KMS-11 (cell line): ENCODE measurements at regions not wholly inside any gene's neighbourhood (a gene's known extent, or its start where the extent isn't known, plus 50 kb on each side); places are given as distances from the start of the nearest gene placed in this dataset.

Experiments used
- H2AFZ ChIP-seq: fragments of 200-600 bp; sonication (generic); 2 replicates; pipeline ENCODE4 v1.6.1; 2016; ENCODE audit warnings: antibody characterized with exemption, mixed run types, low read depth
- H3K27ac ChIP-seq: fragments of 200-600 bp; sonication (generic); 2 replicates; pipeline ENCODE4 v1.6.1; 2016; ENCODE audit warnings: mild to moderate bottlenecking, mixed run types
- H3K27me3 ChIP-seq: fragments of 200-600 bp; sonication (generic); 2 replicates; pipeline ENCODE4 v1.6.1; 2017; ENCODE audit warnings: mild to moderate bottlenecking, low read depth, mixed run types, moderate library complexity; ENCODE audit not compliant: insufficient read depth
- H3K36me3 ChIP-seq: fragments of 200-600 bp; sonication (generic); 2 replicates; pipeline ENCODE4 v1.6.1; 2017; ENCODE audit warnings: mild to moderate bottlenecking, mixed run types; ENCODE audit not compliant: insufficient read depth
- H3K4me1 ChIP-seq: fragments of 200-600 bp; sonication (generic); 2 replicates; pipeline ENCODE4 v1.6.1; 2016; ENCODE audit warnings: mild to moderate bottlenecking, low read depth, mixed run types; ENCODE audit not compliant: poor library complexity, severe bottlenecking
- H3K4me2 ChIP-seq: fragments of 200-600 bp; sonication (generic); 2 replicates; pipeline ENCODE4 v1.7.0; 2016; ENCODE audit warnings: mild to moderate bottlenecking, mixed run types
- H3K4me3 ChIP-seq: fragments of 200-600 bp; sonication (generic); IDR thresholded peaks from 2 replicates; pipeline ENCODE4 v1.6.1; 2017; ENCODE audit warnings: low read depth, low read length, mixed read lengths; ENCODE audit not compliant: insufficient read depth
- H3K79me2 ChIP-seq: fragments of 200-600 bp; sonication (generic); 2 replicates; pipeline ENCODE4 v1.6.1; 2016; ENCODE audit warnings: low read depth, mixed run types; ENCODE audit not compliant: insufficient read depth
- H3K9ac ChIP-seq: fragments of 200-600 bp; sonication (generic); 2 replicates; pipeline ENCODE4 v1.6.1; 2016; ENCODE audit warnings: mild to moderate bottlenecking, mixed run types
- H4K20me1 ChIP-seq: fragments of 200-600 bp; sonication (generic); 2 replicates; pipeline ENCODE4 v1.6.1; 2016; ENCODE audit warnings: mild to moderate bottlenecking, mixed run types; ENCODE audit not compliant: insufficient read depth
- TF ChIP-seq, protein P1 (sequence below): fragments of 200-600 bp; sonication (generic); conservative IDR thresholded peaks from 2 replicates; pipeline ENCODE4 v1.6.1; 2017; ENCODE audit warnings: low read depth, mild to moderate bottlenecking, antibody characterized with exemption, low read length, moderate library complexity, mixed read lengths

DNA sequence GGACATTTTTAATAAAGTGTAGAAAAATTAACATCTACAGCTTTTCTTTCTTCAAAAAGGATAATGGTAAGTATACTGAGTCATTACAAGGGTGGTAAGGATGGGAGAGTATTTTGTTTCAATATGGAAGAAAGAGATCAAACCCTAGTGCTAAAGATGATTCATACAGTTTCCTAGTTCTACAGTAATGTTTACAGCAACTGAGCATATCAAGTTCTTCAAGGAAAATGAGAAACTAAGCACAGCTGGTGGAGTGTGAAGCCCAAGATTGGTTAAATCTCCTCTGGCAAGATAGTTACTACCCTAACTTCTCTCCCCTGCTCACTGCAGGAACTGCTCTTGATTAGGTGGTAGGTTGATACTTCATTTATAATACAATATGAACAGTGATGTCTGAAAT lies 467.5 kb downstream of the XIRP2 start:
- H3K27me3 ChIP-seq: no peaks in the 10 kb centered on the region
- H3K9ac ChIP-seq: no peak overlapping the region
- H3K4me2 ChIP-seq: no peak overlapping the region
- no peaks in the 10 kb centered on the region for H3K36me3 ChIP-seq
- H3K79me2 ChIP-seq: no peaks in the 10 kb centered on the region
- no peak overlapping the region for H3K4me3 ChIP-seq
- H3K27ac ChIP-seq: no peak overlapping the region
- no peaks in the 10 kb centered on the region for H3K4me1 ChIP-seq
- H2AFZ ChIP-seq: no peak overlapping the region
- TF ChIP-seq, protein P1, sequence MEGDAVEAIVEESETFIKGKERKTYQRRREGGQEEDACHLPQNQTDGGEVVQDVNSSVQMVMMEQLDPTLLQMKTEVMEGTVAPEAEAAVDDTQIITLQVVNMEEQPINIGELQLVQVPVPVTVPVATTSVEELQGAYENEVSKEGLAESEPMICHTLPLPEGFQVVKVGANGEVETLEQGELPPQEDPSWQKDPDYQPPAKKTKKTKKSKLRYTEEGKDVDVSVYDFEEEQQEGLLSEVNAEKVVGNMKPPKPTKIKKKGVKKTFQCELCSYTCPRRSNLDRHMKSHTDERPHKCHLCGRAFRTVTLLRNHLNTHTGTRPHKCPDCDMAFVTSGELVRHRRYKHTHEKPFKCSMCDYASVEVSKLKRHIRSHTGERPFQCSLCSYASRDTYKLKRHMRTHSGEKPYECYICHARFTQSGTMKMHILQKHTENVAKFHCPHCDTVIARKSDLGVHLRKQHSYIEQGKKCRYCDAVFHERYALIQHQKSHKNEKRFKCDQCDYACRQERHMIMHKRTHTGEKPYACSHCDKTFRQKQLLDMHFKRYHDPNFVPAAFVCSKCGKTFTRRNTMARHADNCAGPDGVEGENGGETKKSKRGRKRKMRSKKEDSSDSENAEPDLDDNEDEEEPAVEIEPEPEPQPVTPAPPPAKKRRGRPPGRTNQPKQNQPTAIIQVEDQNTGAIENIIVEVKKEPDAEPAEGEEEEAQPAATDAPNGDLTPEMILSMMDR: no peak
- H4K20me1 ChIP-seq: no peaks in the 10 kb centered on the region

DNA sequence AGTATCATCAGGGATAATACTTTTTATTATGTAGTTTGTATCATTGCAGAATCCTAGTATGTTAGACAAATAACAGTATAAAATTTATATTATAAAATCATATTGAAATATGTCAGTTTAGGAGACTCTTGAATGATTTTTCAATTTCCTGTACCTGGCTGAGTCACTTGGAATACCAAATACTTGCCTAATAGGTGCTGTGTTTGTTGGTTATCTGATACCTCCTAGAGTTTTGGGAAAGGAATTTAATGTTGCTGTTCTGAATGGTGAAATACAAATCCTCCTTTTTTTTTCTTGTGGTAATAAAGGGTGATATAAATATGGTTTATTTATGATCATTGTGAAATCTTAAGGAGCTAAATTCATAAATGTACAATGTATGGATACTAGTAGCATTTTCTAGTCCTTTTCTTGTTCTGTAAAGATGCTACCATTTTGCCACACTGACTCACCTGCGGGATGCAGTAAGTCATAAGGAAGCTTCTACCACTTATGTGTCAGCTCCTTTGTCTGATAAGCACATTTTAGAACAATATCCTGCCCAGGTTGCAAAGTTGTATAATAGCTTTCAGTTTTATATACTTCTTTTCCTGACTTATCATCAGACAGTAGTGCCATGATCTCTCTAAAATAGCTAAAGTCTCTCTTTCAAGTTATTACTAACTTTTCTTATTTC lies 465.5 kb downstream of the XIRP2 start:
- Histone ChIP-seq H3K36me3 (no peaks in the 10 kb centered on the region), H3K27me3 (no peaks in the 10 kb centered on the region), H3K27ac (no peak overlapping the region), H3K4me3 (no peak overlapping the region), H4K20me1 (no peaks in the 10 kb centered on the region), H3K79me2 (no peaks in the 10 kb centered on the region), H3K4me2 (no peak overlapping the region), H3K4me1 (no peaks in the 10 kb centered on the region), H2AFZ (no peak overlapping the region), H3K9ac (no peak overlapping the region)
- TF ChIP-seq, protein P1: no peak

DNA sequence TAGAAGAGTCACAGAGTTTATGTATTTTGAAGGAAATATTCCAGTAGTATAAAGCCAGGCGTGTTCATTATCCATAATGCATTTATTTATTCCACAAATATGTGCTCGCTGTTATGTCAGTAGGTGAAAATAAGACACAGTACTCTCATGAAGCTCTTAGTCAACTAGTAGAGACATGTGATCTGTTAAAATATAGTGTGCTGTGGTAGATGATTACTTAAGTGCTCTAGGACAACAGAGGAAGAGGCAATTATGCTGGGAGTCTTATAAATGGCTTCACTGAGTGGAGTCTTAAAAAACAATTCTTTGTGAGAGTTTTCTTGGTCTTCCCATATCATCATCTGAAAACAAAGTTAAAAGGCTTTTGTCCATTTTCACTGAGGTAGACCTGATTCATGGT lies 457.3 kb downstream of the XIRP2 start:
- Histone ChIP-seq H4K20me1 (no peaks in the 10 kb centered on the region), H3K4me3 (no peak overlapping the region), H3K27me3 (no peaks in the 10 kb centered on the region), H3K4me2 (no peak overlapping the region), H3K4me1 (no peaks in the 10 kb centered on the region), H3K79me2 (no peaks in the 10 kb centered on the region), H3K36me3 (no peaks in the 10 kb centered on the region), H2AFZ (no peak overlapping the region), H3K9ac (no peak overlapping the region), H3K27ac (no peak overlapping the region)
- TF ChIP-seq, protein P1: no peak

DNA sequence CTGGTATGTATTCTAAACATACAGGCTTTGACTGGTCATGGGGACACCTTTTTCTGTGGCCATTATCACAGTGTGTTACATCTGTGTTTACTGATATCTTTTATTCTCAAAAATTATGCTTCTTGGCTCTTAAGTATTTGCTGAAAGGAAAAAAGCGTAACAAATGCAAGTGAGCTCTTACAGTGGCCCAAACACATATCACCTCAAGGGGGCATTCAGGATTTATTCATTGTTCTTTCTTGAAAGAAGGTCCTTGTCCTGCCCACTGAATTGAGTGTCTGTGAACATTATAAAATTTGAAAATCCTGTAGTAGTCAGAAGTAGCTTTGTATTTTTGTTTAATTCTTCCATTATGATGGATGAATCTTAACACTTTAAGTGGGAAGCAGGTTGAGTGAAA lies 454.5 kb downstream of the XIRP2 start:
- Histone ChIP-seq H4K20me1 (no peaks in the 10 kb centered on the region), H3K27ac (no peak overlapping the region), H2AFZ (no peak overlapping the region), H3K9ac (no peak overlapping the region), H3K36me3 (no peaks in the 10 kb centered on the region), H3K4me3 (no peak overlapping the region), H3K4me2 (no peak overlapping the region), H3K79me2 (no peaks in the 10 kb centered on the region), H3K27me3 (no peaks in the 10 kb centered on the region), H3K4me1 (no peaks in the 10 kb centered on the region)
- TF ChIP-seq, protein P1: no peak
